ENCODE measurements at regions not wholly inside any gene's neighbourhood (a gene's known extent, or its start where the extent isn't known, plus 50 kb on each side); places are given as distances from the start of the nearest gene placed in this dataset.

DNA sequence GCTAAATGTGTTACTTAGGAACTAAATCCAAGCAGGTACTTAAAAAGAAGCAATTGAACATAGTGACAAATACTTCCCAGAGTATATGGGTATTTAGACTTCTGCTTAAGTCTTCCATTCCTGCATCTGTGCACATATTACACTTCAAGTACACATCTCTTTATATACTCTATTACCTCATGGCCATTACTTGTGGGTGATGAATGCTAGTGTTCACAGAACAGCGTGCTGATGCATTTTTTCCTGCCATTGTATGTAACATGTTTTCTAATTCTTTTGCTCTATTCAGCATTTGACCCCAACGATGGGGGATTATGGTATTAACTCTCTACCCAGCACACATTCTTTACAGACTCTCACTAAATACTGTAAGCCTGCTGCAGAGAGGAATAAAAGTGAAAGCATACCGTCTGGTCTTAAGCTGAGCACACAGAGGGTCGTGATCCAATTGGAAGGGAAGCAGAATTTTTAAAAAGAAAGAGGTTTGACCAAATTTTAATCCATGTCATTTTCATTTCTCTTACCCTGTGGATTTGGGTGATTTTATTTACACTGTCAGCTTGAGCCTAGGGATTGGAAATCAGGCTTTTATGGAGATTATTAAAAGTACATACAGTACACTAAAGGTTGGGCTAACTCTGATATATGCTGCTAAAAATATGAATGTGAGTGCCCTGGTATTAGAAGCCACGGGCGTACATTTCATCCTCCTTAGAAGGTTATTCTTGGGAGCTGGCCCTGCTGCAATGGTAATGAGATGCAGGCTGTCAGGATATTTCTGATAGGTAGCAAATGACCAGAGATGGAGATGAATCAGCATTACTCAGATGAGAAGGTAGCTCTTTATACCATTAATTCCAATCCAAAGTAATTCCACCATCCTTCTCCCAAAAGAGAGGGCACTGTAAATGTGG, 95.5 kb upstream of the PROX1 start:
- Histone ChIP-seq H3K27ac (ENCODE audit: low read length) (no peak overlapping the region), H3K4me2 (ENCODE audit: low read length) (no peak overlapping the region), H2AFZ (ENCODE audit: low read depth, low read length) (no peak overlapping the region), H3K36me3 (ENCODE audit: insufficient read depth, low read length) (no peaks in the 10 kb centered on the region), H3K9me3 (ENCODE audit: low read length) (no peaks in the 10 kb centered on the region), H3K4me3 (ENCODE audit: low read length) (no peak overlapping the region), H3F3A (ENCODE audit: insufficient read depth, low read length, poor library complexity, severe bottlenecking) (no peaks in the 10 kb centered on the region), H4K20me1 (ENCODE audit: insufficient read depth) (no peaks in the 10 kb centered on the region), H3K9me2 (ENCODE audit: insufficient read depth, low read length) (no peaks in the 10 kb centered on the region), H3K9ac (ENCODE audit: low read length) (no peak overlapping the region), H3K79me2 (replicated peaks; ENCODE audit: insufficient read depth, low read length) (no peaks in the 10 kb centered on the region), H3K27me3 (ENCODE audit: insufficient read depth, low read depth, low read length) (no peaks in the 10 kb centered on the region)
- no peak for TF ChIP-seq RAD21 (conservative IDR thresholded peaks at IDR 0.05)
- no peak for TF ChIP-seq MXI1 (conservative IDR thresholded peaks at IDR 0.05; ENCODE audit: poor library complexity, severe bottlenecking)
- TF ChIP-seq, protein P1, sequence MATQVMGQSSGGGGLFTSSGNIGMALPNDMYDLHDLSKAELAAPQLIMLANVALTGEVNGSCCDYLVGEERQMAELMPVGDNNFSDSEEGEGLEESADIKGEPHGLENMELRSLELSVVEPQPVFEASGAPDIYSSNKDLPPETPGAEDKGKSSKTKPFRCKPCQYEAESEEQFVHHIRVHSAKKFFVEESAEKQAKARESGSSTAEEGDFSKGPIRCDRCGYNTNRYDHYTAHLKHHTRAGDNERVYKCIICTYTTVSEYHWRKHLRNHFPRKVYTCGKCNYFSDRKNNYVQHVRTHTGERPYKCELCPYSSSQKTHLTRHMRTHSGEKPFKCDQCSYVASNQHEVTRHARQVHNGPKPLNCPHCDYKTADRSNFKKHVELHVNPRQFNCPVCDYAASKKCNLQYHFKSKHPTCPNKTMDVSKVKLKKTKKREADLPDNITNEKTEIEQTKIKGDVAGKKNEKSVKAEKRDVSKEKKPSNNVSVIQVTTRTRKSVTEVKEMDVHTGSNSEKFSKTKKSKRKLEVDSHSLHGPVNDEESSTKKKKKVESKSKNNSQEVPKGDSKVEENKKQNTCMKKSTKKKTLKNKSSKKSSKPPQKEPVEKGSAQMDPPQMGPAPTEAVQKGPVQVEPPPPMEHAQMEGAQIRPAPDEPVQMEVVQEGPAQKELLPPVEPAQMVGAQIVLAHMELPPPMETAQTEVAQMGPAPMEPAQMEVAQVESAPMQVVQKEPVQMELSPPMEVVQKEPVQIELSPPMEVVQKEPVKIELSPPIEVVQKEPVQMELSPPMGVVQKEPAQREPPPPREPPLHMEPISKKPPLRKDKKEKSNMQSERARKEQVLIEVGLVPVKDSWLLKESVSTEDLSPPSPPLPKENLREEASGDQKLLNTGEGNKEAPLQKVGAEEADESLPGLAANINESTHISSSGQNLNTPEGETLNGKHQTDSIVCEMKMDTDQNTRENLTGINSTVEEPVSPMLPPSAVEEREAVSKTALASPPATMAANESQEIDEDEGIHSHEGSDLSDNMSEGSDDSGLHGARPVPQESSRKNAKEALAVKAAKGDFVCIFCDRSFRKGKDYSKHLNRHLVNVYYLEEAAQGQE (IDR thresholded peaks at IDR 0.05; ENCODE audit: borderline replicate concordance): no peak
- no peak for TF ChIP-seq TAF1 (IDR thresholded peaks at IDR 0.05; ENCODE audit: low read depth)
- no peak for TF ChIP-seq SMC3 (conservative IDR thresholded peaks at IDR 0.05; ENCODE audit: poor library complexity)
- TF ChIP-seq EZH2 (IDR thresholded peaks at IDR 0.05; ENCODE audit: borderline replicate concordance, insufficient read depth, low read length, poor library complexity, severe bottlenecking): no peak
- no peak for TF ChIP-seq POLR2AphosphoS5 (IDR thresholded peaks at IDR 0.05)
- TF ChIP-seq, protein P2, sequence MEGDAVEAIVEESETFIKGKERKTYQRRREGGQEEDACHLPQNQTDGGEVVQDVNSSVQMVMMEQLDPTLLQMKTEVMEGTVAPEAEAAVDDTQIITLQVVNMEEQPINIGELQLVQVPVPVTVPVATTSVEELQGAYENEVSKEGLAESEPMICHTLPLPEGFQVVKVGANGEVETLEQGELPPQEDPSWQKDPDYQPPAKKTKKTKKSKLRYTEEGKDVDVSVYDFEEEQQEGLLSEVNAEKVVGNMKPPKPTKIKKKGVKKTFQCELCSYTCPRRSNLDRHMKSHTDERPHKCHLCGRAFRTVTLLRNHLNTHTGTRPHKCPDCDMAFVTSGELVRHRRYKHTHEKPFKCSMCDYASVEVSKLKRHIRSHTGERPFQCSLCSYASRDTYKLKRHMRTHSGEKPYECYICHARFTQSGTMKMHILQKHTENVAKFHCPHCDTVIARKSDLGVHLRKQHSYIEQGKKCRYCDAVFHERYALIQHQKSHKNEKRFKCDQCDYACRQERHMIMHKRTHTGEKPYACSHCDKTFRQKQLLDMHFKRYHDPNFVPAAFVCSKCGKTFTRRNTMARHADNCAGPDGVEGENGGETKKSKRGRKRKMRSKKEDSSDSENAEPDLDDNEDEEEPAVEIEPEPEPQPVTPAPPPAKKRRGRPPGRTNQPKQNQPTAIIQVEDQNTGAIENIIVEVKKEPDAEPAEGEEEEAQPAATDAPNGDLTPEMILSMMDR (IDR thresholded peaks at IDR 0.05; ENCODE audit: poor library complexity, severe bottlenecking): no peak
- no peak for TF ChIP-seq EP300 (conservative IDR thresholded peaks at IDR 0.05; ENCODE audit: poor library complexity, severe bottlenecking)

DNA sequence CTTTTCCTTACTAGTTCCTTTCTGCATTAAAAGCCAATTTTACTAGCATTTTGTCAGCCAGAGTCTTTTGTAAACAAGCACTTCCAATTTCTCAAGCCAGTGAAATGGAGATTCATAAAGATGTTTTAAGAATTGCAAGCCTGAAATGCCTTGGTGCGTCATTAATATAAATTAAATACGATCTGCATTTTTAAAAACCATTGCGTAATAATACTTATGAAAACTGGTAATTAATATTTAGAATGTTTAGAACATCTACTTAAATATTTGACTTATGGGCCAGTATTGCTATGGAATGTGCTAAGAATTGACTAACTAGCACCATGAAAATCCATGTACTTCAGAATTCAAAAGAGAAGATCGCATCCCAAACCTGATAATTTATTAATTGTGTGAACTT, 89.1 kb upstream of the PROX1 start:
- Histone ChIP-seq H3K27ac (ENCODE audit: low read length) (no peak overlapping the region), H3K79me2 (replicated peaks; ENCODE audit: insufficient read depth, low read length) (no peaks in the 10 kb centered on the region), H2AFZ (ENCODE audit: low read depth, low read length) (no peak overlapping the region), H3K9ac (ENCODE audit: low read length) (no peak overlapping the region), H3K27me3 (ENCODE audit: insufficient read depth, low read depth, low read length) (no peaks in the 10 kb centered on the region), H3F3A (ENCODE audit: insufficient read depth, low read length, poor library complexity, severe bottlenecking) (no peaks in the 10 kb centered on the region), H3K4me3 (ENCODE audit: low read length) (no peak overlapping the region), H3K9me3 (ENCODE audit: low read length) (no peaks in the 10 kb centered on the region), H3K9me2 (ENCODE audit: insufficient read depth, low read length) (no peaks in the 10 kb centered on the region), H3K4me2 (ENCODE audit: low read length) (no peak overlapping the region), H4K20me1 (ENCODE audit: insufficient read depth) (no peaks in the 10 kb centered on the region), H3K36me3 (ENCODE audit: insufficient read depth, low read length) (no peaks in the 10 kb centered on the region)
- no peak for TF ChIP-seq RAD21 (conservative IDR thresholded peaks at IDR 0.05)
- TF ChIP-seq, protein P2 (IDR thresholded peaks at IDR 0.05; ENCODE audit: poor library complexity, severe bottlenecking): no peak
- no peak for TF ChIP-seq POLR2AphosphoS5 (IDR thresholded peaks at IDR 0.05)
- TF ChIP-seq, protein P1 (IDR thresholded peaks at IDR 0.05; ENCODE audit: borderline replicate concordance): no peak
- no peak for TF ChIP-seq EZH2 (IDR thresholded peaks at IDR 0.05; ENCODE audit: borderline replicate concordance, insufficient read depth, low read length, poor library complexity, severe bottlenecking)
- TF ChIP-seq TAF1 (IDR thresholded peaks at IDR 0.05; ENCODE audit: low read depth): no peak
- TF ChIP-seq MXI1 (conservative IDR thresholded peaks at IDR 0.05; ENCODE audit: poor library complexity, severe bottlenecking): no peak
- no peak for TF ChIP-seq EP300 (conservative IDR thresholded peaks at IDR 0.05; ENCODE audit: poor library complexity, severe bottlenecking)
- TF ChIP-seq SMC3 (conservative IDR thresholded peaks at IDR 0.05; ENCODE audit: poor library complexity): no peak
